Nephron (organoid): ENCODE measurements at regions not wholly inside any gene's neighbourhood (a gene's known extent, or its start where the extent isn't known, plus 50 kb on each side); places are given as distances from the start of the nearest gene placed in this dataset.

ENCODE experiments used
- H3K27ac Mint-ChIP-seq, 3 experiments: 2 replicates each; pipeline ENCODE4 v1.8.0; 2020; ENCODE audit warnings: mixed read lengths in 3 of 3, mild to moderate bottlenecking in 2 of 3, moderate library complexity in 1 of 3
- H3K27me3 Mint-ChIP-seq: 2 replicates; pipeline ENCODE4 v1.8.0; 2021; ENCODE audit warnings: low read depth, mild to moderate bottlenecking, moderate library complexity, mixed read lengths
- H3K36me3 Mint-ChIP-seq: 2 replicates; pipeline ENCODE4 v1.8.0; 2020; ENCODE audit warnings: low read depth, mixed read lengths
- H3K4me1 Mint-ChIP-seq: 2 replicates; pipeline ENCODE4 v1.8.0; 2020; ENCODE audit warnings: mixed read lengths
- H3K4me3 Mint-ChIP-seq, 3 experiments: 2 replicates each; pipeline ENCODE4 v1.8.0; 2020; ENCODE audit warnings: mild to moderate bottlenecking in 3 of 3, mixed read lengths in 3 of 3, moderate library complexity in 2 of 3
- H3K9me3 Mint-ChIP-seq: 2 replicates; pipeline ENCODE4 v1.8.0; 2020; ENCODE audit warnings: mixed read lengths
- TF ChIP-seq, protein P1 (sequence below), 3 experiments: fragments of 200-600 bp; sonication (generic); IDR thresholded peaks; one replicate each; pipeline ENCODE4 v1.5.0; 2021; ENCODE audit warnings: antibody characterized with exemption in 3 of 3; ENCODE audit not compliant: unreplicated experiment in 3 of 3

- Mint-ChIP-seq H3K4me3 (no peak overlapping the region), H3K4me1 (peaks cover 23% of the 10 kb centered on the region), H3K27me3 (peaks cover 8% of the 10 kb centered on the region), H3K9me3 (no peaks in the 10 kb centered on the region), H3K36me3 (no peaks in the 10 kb centered on the region), H3K27ac (no peak overlapping the region)
- TF ChIP-seq, protein P1, sequence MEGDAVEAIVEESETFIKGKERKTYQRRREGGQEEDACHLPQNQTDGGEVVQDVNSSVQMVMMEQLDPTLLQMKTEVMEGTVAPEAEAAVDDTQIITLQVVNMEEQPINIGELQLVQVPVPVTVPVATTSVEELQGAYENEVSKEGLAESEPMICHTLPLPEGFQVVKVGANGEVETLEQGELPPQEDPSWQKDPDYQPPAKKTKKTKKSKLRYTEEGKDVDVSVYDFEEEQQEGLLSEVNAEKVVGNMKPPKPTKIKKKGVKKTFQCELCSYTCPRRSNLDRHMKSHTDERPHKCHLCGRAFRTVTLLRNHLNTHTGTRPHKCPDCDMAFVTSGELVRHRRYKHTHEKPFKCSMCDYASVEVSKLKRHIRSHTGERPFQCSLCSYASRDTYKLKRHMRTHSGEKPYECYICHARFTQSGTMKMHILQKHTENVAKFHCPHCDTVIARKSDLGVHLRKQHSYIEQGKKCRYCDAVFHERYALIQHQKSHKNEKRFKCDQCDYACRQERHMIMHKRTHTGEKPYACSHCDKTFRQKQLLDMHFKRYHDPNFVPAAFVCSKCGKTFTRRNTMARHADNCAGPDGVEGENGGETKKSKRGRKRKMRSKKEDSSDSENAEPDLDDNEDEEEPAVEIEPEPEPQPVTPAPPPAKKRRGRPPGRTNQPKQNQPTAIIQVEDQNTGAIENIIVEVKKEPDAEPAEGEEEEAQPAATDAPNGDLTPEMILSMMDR (IDR thresholded peaks at IDR 0.05; ENCODE audit: unreplicated experiment in 3 of 3), result no peak
These were observed 483.1 kb upstream of the ZNF608 start for GRCh38 chr5:125229556-125229955.

GRCh38 chr5:125232779-125233230 is 486.4 kb upstream of the ZNF608 start:
- Mint-ChIP-seq H3K27ac (peak overlapping the region; percentile 2 to 53 (median 34)), H3K27me3 (no peaks in the 10 kb centered on the region), H3K4me1 (peaks cover 35% of the 10 kb centered on the region), H3K36me3 (no peaks in the 10 kb centered on the region), H3K4me3 (no peak overlapping the region), H3K9me3 (no peaks in the 10 kb centered on the region)
- TF ChIP-seq, protein P1 (IDR thresholded peaks at IDR 0.05; ENCODE audit: unreplicated experiment in 3 of 3), result no peak

GRCh38 chr5:125233944-125234343 is 487.5 kb upstream of the ZNF608 start:
- H3K36me3 Mint-ChIP-seq, result no peaks in the 10 kb centered on the region
- TF ChIP-seq, protein P1 (IDR thresholded peaks at IDR 0.05; ENCODE audit: unreplicated experiment in 3 of 3), result no peak
- peaks cover 2% of the 10 kb centered on the region for H3K9me3 Mint-ChIP-seq
- H3K27me3 Mint-ChIP-seq, result no peaks in the 10 kb centered on the region
- H3K27ac Mint-ChIP-seq, result peak overlapping the region in 1 of 3 experiments; percentile 64
- no peak overlapping the region for H3K4me3 Mint-ChIP-seq
- H3K4me1 Mint-ChIP-seq, result peaks cover 25% of the 10 kb centered on the region

DNA sequence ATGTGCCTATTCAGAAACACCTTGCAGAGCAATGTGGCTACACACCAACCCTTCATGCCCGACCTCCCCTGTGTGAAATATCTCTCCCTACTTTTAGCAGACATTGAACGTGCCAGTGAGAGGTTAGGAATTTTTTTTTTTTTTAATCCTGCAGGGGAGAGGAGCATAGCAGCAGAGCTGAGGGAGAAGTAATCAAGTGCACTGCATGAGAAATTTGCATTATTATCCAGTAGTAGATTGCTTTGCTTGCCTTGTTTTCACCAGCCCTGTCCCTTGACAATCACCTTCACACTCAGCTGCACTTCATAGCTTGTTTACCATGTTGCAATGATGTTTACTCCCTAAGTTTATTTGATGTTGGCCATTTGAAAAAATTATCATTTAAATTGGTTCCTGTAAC is 489.6 kb upstream of the ZNF608 start:
- H3K27me3 Mint-ChIP-seq, result no peaks in the 10 kb centered on the region
- H3K4me3 Mint-ChIP-seq, result no peak overlapping the region
- TF ChIP-seq, protein P1 (IDR thresholded peaks at IDR 0.05; ENCODE audit: unreplicated experiment in 3 of 3), result no peak
- H3K36me3 Mint-ChIP-seq, result no peaks in the 10 kb centered on the region
- peaks cover 2% of the 10 kb centered on the region for H3K9me3 Mint-ChIP-seq
- peak overlapping the region in 1 of 3 experiments; percentile 8 for H3K27ac Mint-ChIP-seq
- H3K4me1 Mint-ChIP-seq, result peaks cover 24% of the 10 kb centered on the region

DNA sequence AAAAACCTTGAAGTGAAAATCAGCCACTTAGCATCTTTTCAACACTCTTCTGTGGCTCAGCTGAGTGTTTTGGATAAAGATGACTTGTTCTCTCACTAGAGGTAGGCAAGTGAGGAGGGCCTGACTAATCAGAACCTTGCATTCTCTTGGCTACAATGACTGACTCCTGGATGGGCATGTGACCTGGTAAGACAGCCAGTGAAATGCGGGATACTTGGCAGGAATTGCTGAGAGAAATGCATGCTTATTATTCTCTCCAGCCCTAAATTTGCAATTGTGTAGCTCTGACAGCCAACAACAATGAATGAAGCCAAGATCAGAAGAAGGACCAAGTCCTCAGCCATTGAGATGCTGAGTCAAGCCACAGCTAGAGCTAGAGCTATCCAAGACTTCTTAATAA is 490.5 kb upstream of the ZNF608 start:
- TF ChIP-seq, protein P1 (IDR thresholded peaks at IDR 0.05; ENCODE audit: unreplicated experiment in 3 of 3), result no peak
- Mint-ChIP-seq H3K4me3 (no peak overlapping the region), H3K36me3 (no peaks in the 10 kb centered on the region), H3K4me1 (peaks cover 24% of the 10 kb centered on the region), H3K9me3 (peaks cover 3% of the 10 kb centered on the region), H3K27ac (no peak overlapping the region), H3K27me3 (no peaks in the 10 kb centered on the region)

- Mint-ChIP-seq H3K27ac (no peak overlapping the region), H3K9me3 (peaks cover 31% of the 10 kb centered on the region), H3K36me3 (peaks cover 7% of the 10 kb centered on the region), H3K27me3 (no peaks in the 10 kb centered on the region), H3K4me1 (no peaks in the 10 kb centered on the region), H3K4me3 (no peak overlapping the region)
- TF ChIP-seq, protein P1 (IDR thresholded peaks at IDR 0.05; ENCODE audit: unreplicated experiment in 3 of 3), result no peak
These were observed 498.1 kb upstream of the ZNF608 start for GRCh38 chr5:125244531-125244930.
